Fibroblast of lung (primary cell): ENCODE measurements at regions not wholly inside any gene's neighbourhood (a gene's known extent, or its start where the extent isn't known, plus 50 kb on each side); places are given as distances from the start of the nearest gene placed in this dataset.

Source experiments
- DNase-seq, 2 donors: peaks; one replicate each; pipeline versions ENCODE4 v3.0.0 to v3.0.0-alpha.2; 2010; ENCODE audit warnings: low read depth in 2 of 2
- H2AFZ ChIP-seq: 2 replicates; pipeline ENCODE4 v1.5.1; 2012; ENCODE audit warnings: low read length, control low read depth, inconsistent platforms
- H3K27ac ChIP-seq: 2 replicates; pipeline ENCODE4 v1.5.1; 2011; ENCODE audit warnings: low read length, control low read depth; ENCODE audit not compliant: insufficient read depth
- H3K27me3 ChIP-seq: 2 replicates; pipeline ENCODE4 v1.5.1; 2011; ENCODE audit warnings: mild to moderate bottlenecking, low read length; ENCODE audit not compliant: control insufficient read depth, insufficient read depth
- H3K36me3 ChIP-seq: 2 replicates; pipeline ENCODE4 v1.5.1; 2011; ENCODE audit warnings: low read length; ENCODE audit not compliant: control insufficient read depth, insufficient read depth
- H3K4me1 ChIP-seq: 2 replicates; pipeline ENCODE4 v1.5.1; 2011; ENCODE audit warnings: low read length; ENCODE audit not compliant: control insufficient read depth, insufficient read depth; ENCODE audit errors: extremely low read depth
- H3K4me2 ChIP-seq: 2 replicates; pipeline ENCODE4 v1.5.1; 2011; ENCODE audit warnings: low read length, control low read depth; ENCODE audit not compliant: insufficient read depth; ENCODE audit errors: extremely low read depth
- H3K4me3 ChIP-seq, 4 experiments: fragments of 200-600 bp in 1 of 4; sonication (generic) in 1 of 4; replicated peaks in 1 of 4; 2 replicates each; pipeline ENCODE4 v1.5.1; 2011 to 2016; ENCODE audit warnings: low read length in 4 of 4, low read depth in 3 of 4, mild to moderate bottlenecking in 3 of 4, control low read depth in 2 of 4, inconsistent platforms in 1 of 4, mixed read lengths in 1 of 4; ENCODE audit not compliant: insufficient read depth in 1 of 4; ENCODE audit errors: control extremely low read depth in 1 of 4
- H3K79me2 ChIP-seq: 2 replicates; pipeline ENCODE4 v1.5.1; 2012; ENCODE audit warnings: mild to moderate bottlenecking, low read length, inconsistent platforms; ENCODE audit not compliant: control insufficient read depth, insufficient read depth
- H3K9ac ChIP-seq: 2 replicates; pipeline ENCODE4 v1.5.1; 2011; ENCODE audit warnings: mild to moderate bottlenecking, low read length, control low read depth; ENCODE audit not compliant: insufficient read depth
- H3K9me3 ChIP-seq: 2 replicates; pipeline ENCODE4 v1.5.1; 2012; ENCODE audit warnings: low read depth, low read length; ENCODE audit not compliant: control insufficient read depth, insufficient read depth
- H4K20me1 ChIP-seq: 2 replicates; pipeline ENCODE4 v1.5.1; 2011; ENCODE audit warnings: low read length; ENCODE audit not compliant: control insufficient read depth, insufficient read depth; ENCODE audit errors: extremely low read depth
- CTCF ChIP-seq, 2 donors: IDR thresholded peaks in 1 of 2; conservative IDR thresholded peaks in 1 of 2; 1 replicate in 1 of 2; 2 replicates in 1 of 2; pipeline ENCODE4 v1.5.1; 2011 to 2012; ENCODE audit warnings: low read length in 2 of 2, control low read depth in 1 of 2, inconsistent platforms in 1 of 2, low read depth in 1 of 2, mild to moderate bottlenecking in 1 of 2
- EZH2 ChIP-seq: IDR thresholded peaks from 2 replicates; pipeline ENCODE4 v1.5.1; 2012; ENCODE audit warnings: low read length, control low read depth, mild to moderate bottlenecking; ENCODE audit errors: missing control alignments

- no peak for DNase-seq
- Histone ChIP-seq H2AFZ (no peak overlapping the region), H3K36me3 (no peaks in the 10 kb centered on the region), H4K20me1 (no peaks in the 10 kb centered on the region), H3K9me3 (no peaks in the 10 kb centered on the region), H3K4me1 (peaks cover 3% of the 10 kb centered on the region), H3K27ac (no peak overlapping the region), H3K9ac (no peak overlapping the region), H3K4me2 (no peak overlapping the region), H3K79me2 (no peaks in the 10 kb centered on the region), H3K4me3 (no peak overlapping the region), H3K27me3 (no peaks in the 10 kb centered on the region)
- TF ChIP-seq CTCF (conservative IDR thresholded peaks at IDR 0.05 in 1 of 2, IDR thresholded peaks at IDR 0.05 in 1 of 2; ENCODE audit: low read depth in 1 of 2, low read length in 2 of 2) (no peak), EZH2 (no peak)
Observed at GRCh38 chr21:28458446-28458845, 534.2 kb downstream of the LTN1 start.

GRCh38 chr21:28455253-28455600, 537.5 kb downstream of the LTN1 start:
- H3K36me3 ChIP-seq: no peaks in the 10 kb centered on the region
- peak overlapping the region; percentile 73 for H3K27ac ChIP-seq
- peak overlapping the region; percentile 67 for H2AFZ ChIP-seq
- H3K4me2 ChIP-seq: peak overlapping the region; percentile 94
- H3K79me2 ChIP-seq: no peaks in the 10 kb centered on the region
- H4K20me1 ChIP-seq: no peaks in the 10 kb centered on the region
- TF ChIP-seq CTCF (conservative IDR thresholded peaks at IDR 0.05 in 1 of 2, IDR thresholded peaks at IDR 0.05 in 1 of 2; ENCODE audit: low read depth in 1 of 2, low read length in 2 of 2): no peak
- no peak for TF ChIP-seq EZH2
- peak overlapping the region in 3 of 4 experiments; percentile 14 to 35 (median 33) for H3K4me3 ChIP-seq
- H3K9me3 ChIP-seq: no peaks in the 10 kb centered on the region
- H3K27me3 ChIP-seq: no peaks in the 10 kb centered on the region
- DNase-seq: peak in 1 of 2 donors; percentile 61
- H3K4me1 ChIP-seq: peaks cover 3% of the 10 kb centered on the region
- H3K9ac ChIP-seq: no peak overlapping the region

GRCh38 chr21:28454564-28455252, 538.0 kb downstream of the LTN1 start:
- H3K4me2 ChIP-seq: peak overlapping the region; percentile 94
- no peak overlapping the region for H2AFZ ChIP-seq
- TF ChIP-seq CTCF (conservative IDR thresholded peaks at IDR 0.05 in 1 of 2, IDR thresholded peaks at IDR 0.05 in 1 of 2; ENCODE audit: low read depth in 1 of 2, low read length in 2 of 2) (no peak), EZH2 (no peak)
- H3K4me1 ChIP-seq: peaks cover 3% of the 10 kb centered on the region
- no peaks in the 10 kb centered on the region for H3K36me3 ChIP-seq
- no peaks in the 10 kb centered on the region for H3K27me3 ChIP-seq
- H4K20me1 ChIP-seq: no peaks in the 10 kb centered on the region
- H3K27ac ChIP-seq: peak overlapping the region; percentile 73
- peak in 1 of 2 donors; percentile 49 for DNase-seq
- no peak overlapping the region for H3K4me3 ChIP-seq
- H3K9ac ChIP-seq: no peak overlapping the region
- H3K9me3 ChIP-seq: no peaks in the 10 kb centered on the region
- H3K79me2 ChIP-seq: no peaks in the 10 kb centered on the region
